Right atrium auricular region (tissue), 2 donors: ENCODE measurements at regions not wholly inside any gene's neighbourhood (a gene's known extent, or its start where the extent isn't known, plus 50 kb on each side); places are given as distances from the start of the nearest gene placed in this dataset.

Source experiments
- DNase-seq: peaks from one replicate; pipeline ENCODE4 v3.0.0-alpha.2; 2019; ENCODE audit warnings: low spot score
- H3K27ac ChIP-seq, 2 donors: fragments of 200-600 bp; sonication (generic); 1 replicate in 1 of 2; 2 replicates in 1 of 2; pipeline ENCODE4 v1.5.1; 2016 to 2019
- H3K27me3 ChIP-seq, 2 donors: fragments of 200-600 bp; sonication (generic); one replicate each; pipeline versions ENCODE4 v1.5.1 to v1.6.0; 2017 to 2019
- H3K36me3 ChIP-seq: fragments of 200-600 bp; sonication (generic); one replicate; pipeline ENCODE4 v1.5.1; 2016
- H3K4me1 ChIP-seq, 2 donors: fragments of 200-600 bp; sonication (generic); one replicate each; pipeline versions ENCODE4 v1.5.1 to v1.6.0; 2017 to 2019
- H3K4me3 ChIP-seq, 2 donors: fragments of 200-600 bp; sonication (generic); 1 replicate in 1 of 2; 2 replicates in 1 of 2; pipeline ENCODE4 v1.5.1; 2017 to 2019; ENCODE audit warnings: mild to moderate bottlenecking in 1 of 2, moderate library complexity in 1 of 2
- H3K9me3 ChIP-seq, 2 donors: fragments of 200-600 bp; sonication (generic); one replicate each; pipeline ENCODE4 v1.5.1; 2019
- CTCF ChIP-seq, 2 donors: fragments of 200-600 bp; sonication (generic); IDR thresholded peaks; one replicate each; pipeline ENCODE4 v1.5.1; 2019; ENCODE audit warnings: antibody characterized with exemption in 2 of 2

DNA sequence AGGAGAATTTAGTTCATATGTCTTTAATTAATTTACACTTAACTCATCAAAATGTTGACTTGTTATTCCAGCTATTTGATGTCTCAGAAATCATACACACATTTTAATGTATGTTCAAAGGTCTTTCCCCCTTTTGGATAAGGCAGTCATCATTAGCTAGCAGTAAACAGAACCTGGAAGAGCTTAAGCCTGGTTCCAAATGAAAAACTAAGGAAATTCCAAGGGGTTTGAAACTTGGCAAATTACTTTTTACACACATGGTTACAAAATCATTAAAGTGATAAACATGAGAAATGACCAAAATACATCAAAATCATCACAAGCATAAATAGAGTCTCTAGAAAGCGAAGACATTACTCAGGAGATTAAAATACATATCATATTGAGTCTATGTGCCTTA is 359.8 kb upstream of the ZNF608 start:
- no peaks in the 10 kb centered on the region for H3K9me3 ChIP-seq
- no peak for TF ChIP-seq CTCF (IDR thresholded peaks at IDR 0.05)
- no peaks in the 10 kb centered on the region for H3K36me3 ChIP-seq
- DNase-seq: no peak
- no peak overlapping the region for H3K27ac ChIP-seq
- no peaks in the 10 kb centered on the region for H3K4me1 ChIP-seq
- no peak overlapping the region for H3K4me3 ChIP-seq
- H3K27me3 ChIP-seq: no peaks in the 10 kb centered on the region

DNA sequence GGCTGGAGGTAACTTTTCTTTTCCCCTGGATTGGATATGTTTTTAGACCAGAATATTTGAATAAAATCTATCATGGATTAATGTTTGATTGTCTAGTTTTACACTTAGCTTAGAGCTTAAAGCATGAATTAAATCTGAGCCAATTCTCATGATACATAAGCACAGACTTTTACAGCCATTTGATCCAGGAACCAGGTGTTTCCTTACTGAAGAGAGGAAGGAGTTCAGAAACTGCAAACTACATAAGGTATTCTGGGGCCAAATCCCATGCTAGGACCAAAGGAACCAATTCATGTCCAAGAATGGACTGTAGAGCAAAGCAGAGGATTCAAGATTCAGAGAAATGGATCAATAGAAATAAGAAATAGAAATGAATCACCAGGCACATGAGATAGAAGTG is 360.4 kb upstream of the ZNF608 start:
- DNase-seq: no peak
- no peak for TF ChIP-seq CTCF (IDR thresholded peaks at IDR 0.05)
- Histone ChIP-seq H3K4me1 (no peaks in the 10 kb centered on the region), H3K27ac (no peak overlapping the region), H3K27me3 (no peaks in the 10 kb centered on the region), H3K4me3 (no peak overlapping the region), H3K36me3 (no peaks in the 10 kb centered on the region), H3K9me3 (no peaks in the 10 kb centered on the region)

- no peak for DNase-seq
- TF ChIP-seq CTCF (IDR thresholded peaks at IDR 0.05): no peak
- no peak overlapping the region for H3K27ac ChIP-seq
- H3K4me1 ChIP-seq: no peaks in the 10 kb centered on the region
- no peaks in the 10 kb centered on the region for H3K36me3 ChIP-seq
- H3K27me3 ChIP-seq: no peaks in the 10 kb centered on the region
- no peaks in the 10 kb centered on the region for H3K9me3 ChIP-seq
- H3K4me3 ChIP-seq: no peak overlapping the region
These were observed 362.9 kb upstream of the ZNF608 start for GRCh38 chr5:125109293-125109692.

- H3K9me3 ChIP-seq: no peaks in the 10 kb centered on the region
- H3K27me3 ChIP-seq: no peaks in the 10 kb centered on the region
- no peak for TF ChIP-seq CTCF (IDR thresholded peaks at IDR 0.05)
- H3K4me1 ChIP-seq: no peaks in the 10 kb centered on the region
- H3K4me3 ChIP-seq: no peak overlapping the region
- H3K36me3 ChIP-seq: no peaks in the 10 kb centered on the region
- DNase-seq: no peak
- no peak overlapping the region for H3K27ac ChIP-seq
These were observed 363.4 kb upstream of the ZNF608 start for GRCh38 chr5:125109816-125110215.

- no peak overlapping the region for H3K27ac ChIP-seq
- no peaks in the 10 kb centered on the region for H3K27me3 ChIP-seq
- no peaks in the 10 kb centered on the region for H3K4me1 ChIP-seq
- TF ChIP-seq CTCF (IDR thresholded peaks at IDR 0.05): no peak
- no peak for DNase-seq
- H3K9me3 ChIP-seq: no peaks in the 10 kb centered on the region
- H3K36me3 ChIP-seq: no peaks in the 10 kb centered on the region
- no peak overlapping the region for H3K4me3 ChIP-seq
These were observed 365.8 kb upstream of the ZNF608 start for GRCh38 chr5:125112196-125112595.

GRCh38 chr5:125113328-125113727 is 366.9 kb upstream of the ZNF608 start:
- no peaks in the 10 kb centered on the region for H3K9me3 ChIP-seq
- no peaks in the 10 kb centered on the region for H3K27me3 ChIP-seq
- no peak for DNase-seq
- H3K4me1 ChIP-seq: no peaks in the 10 kb centered on the region
- H3K27ac ChIP-seq: no peak overlapping the region
- H3K4me3 ChIP-seq: no peak overlapping the region
- no peak for TF ChIP-seq CTCF (IDR thresholded peaks at IDR 0.05)
- H3K36me3 ChIP-seq: no peaks in the 10 kb centered on the region
